ENCODE measurements at regions not wholly inside any gene's neighbourhood (a gene's known extent, or its start where the extent isn't known, plus 50 kb on each side); places are given as distances from the start of the nearest gene placed in this dataset.

DNA sequence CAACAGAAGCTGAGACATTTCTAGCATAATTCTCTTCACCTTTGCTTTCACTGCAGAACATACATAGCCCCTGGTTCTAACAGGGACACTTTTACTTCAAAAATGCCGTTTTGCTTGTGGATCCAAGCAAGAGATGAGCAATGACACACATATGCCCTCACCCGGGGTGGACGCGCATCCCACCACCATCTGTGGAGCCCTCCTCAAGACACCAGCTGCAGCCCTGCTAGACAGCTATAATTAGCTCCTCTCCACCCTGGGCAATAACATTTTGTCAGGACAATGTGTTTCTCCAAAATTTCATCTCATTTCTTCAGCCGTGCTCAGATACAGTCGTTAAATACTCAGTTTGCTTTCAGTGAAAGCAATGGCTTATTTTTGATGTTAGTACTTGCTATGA, 368.7 kb upstream of the RAB6C start:
- Histone ChIP-seq H3K9me3 (ENCODE audit: control insufficient read depth, insufficient read depth, low read length) (no peaks in the 10 kb centered on the region), H3K79me2 (ENCODE audit: control insufficient read depth, low read length) (no peaks in the 10 kb centered on the region), H3K27me3 (ENCODE audit: control insufficient read depth, low read length) (no peaks in the 10 kb centered on the region), H3K4me3 (ENCODE audit: low read length) (no peak overlapping the region), H3K4me1 (ENCODE audit: control insufficient read depth, low read length) (no peaks in the 10 kb centered on the region), H4K20me1 (ENCODE audit: control insufficient read depth, insufficient read depth, low read depth, low read length) (no peaks in the 10 kb centered on the region), H3F3A (ENCODE audit: control insufficient read depth, insufficient read depth) (no peaks in the 10 kb centered on the region), H3K27ac (ENCODE audit: low read depth, low read length) (no peak overlapping the region), H3K4me2 (ENCODE audit: low read length) (no peak overlapping the region), H3K9me2 (replicated peaks; ENCODE audit: control insufficient read depth, low read length) (no peaks in the 10 kb centered on the region), H3K36me3 (ENCODE audit: control insufficient read depth, low read length) (no peaks in the 10 kb centered on the region)
- no peak for TF ChIP-seq EZH2phosphoT487 (IDR thresholded peaks at IDR 0.05; ENCODE audit: borderline replicate concordance, low read length)
- TF ChIP-seq, protein P1, sequence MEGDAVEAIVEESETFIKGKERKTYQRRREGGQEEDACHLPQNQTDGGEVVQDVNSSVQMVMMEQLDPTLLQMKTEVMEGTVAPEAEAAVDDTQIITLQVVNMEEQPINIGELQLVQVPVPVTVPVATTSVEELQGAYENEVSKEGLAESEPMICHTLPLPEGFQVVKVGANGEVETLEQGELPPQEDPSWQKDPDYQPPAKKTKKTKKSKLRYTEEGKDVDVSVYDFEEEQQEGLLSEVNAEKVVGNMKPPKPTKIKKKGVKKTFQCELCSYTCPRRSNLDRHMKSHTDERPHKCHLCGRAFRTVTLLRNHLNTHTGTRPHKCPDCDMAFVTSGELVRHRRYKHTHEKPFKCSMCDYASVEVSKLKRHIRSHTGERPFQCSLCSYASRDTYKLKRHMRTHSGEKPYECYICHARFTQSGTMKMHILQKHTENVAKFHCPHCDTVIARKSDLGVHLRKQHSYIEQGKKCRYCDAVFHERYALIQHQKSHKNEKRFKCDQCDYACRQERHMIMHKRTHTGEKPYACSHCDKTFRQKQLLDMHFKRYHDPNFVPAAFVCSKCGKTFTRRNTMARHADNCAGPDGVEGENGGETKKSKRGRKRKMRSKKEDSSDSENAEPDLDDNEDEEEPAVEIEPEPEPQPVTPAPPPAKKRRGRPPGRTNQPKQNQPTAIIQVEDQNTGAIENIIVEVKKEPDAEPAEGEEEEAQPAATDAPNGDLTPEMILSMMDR (IDR thresholded peaks at IDR 0.05; ENCODE audit: low read depth, low read length, poor library complexity, severe bottlenecking), result no peak

GRCh38 chr2:129611471-129611870, 368.0 kb upstream of the RAB6C start:
- H3K36me3 ChIP-seq (ENCODE audit: control insufficient read depth, low read length), result no peaks in the 10 kb centered on the region
- H3K9me3 ChIP-seq (ENCODE audit: control insufficient read depth, insufficient read depth, low read length), result no peaks in the 10 kb centered on the region

GRCh38 chr2:129619471-129619870, 360.0 kb upstream of the RAB6C start:
- Histone ChIP-seq H3K36me3 (ENCODE audit: control insufficient read depth, low read length) (no peaks in the 10 kb centered on the region), H3F3A (ENCODE audit: control insufficient read depth, insufficient read depth) (no peaks in the 10 kb centered on the region), H3K4me3 (ENCODE audit: low read length) (no peak overlapping the region), H4K20me1 (ENCODE audit: control insufficient read depth, insufficient read depth, low read depth, low read length) (no peaks in the 10 kb centered on the region), H3K79me2 (ENCODE audit: control insufficient read depth, low read length) (no peaks in the 10 kb centered on the region), H3K9me3 (ENCODE audit: control insufficient read depth, insufficient read depth, low read length) (no peaks in the 10 kb centered on the region), H3K27ac (ENCODE audit: low read depth, low read length) (no peak overlapping the region), H3K4me2 (ENCODE audit: low read length) (no peak overlapping the region), H3K4me1 (ENCODE audit: control insufficient read depth, low read length) (no peaks in the 10 kb centered on the region), H3K9me2 (replicated peaks; ENCODE audit: control insufficient read depth, low read length) (no peaks in the 10 kb centered on the region), H3K27me3 (ENCODE audit: control insufficient read depth, low read length) (no peaks in the 10 kb centered on the region)
- TF ChIP-seq, protein P1 (IDR thresholded peaks at IDR 0.05; ENCODE audit: low read depth, low read length, poor library complexity, severe bottlenecking), result no peak
- TF ChIP-seq EZH2phosphoT487 (IDR thresholded peaks at IDR 0.05; ENCODE audit: borderline replicate concordance, low read length), result no peak

More at GRCh38 chr2:129611471-129611870, 368.0 kb upstream of the RAB6C start:
- no peaks in the 10 kb centered on the region for H3F3A ChIP-seq (ENCODE audit: control insufficient read depth, insufficient read depth)
- H3K4me2 ChIP-seq (ENCODE audit: low read length), result no peak overlapping the region
- no peak for TF ChIP-seq EZH2phosphoT487 (IDR thresholded peaks at IDR 0.05; ENCODE audit: borderline replicate concordance, low read length)
- TF ChIP-seq, protein P1 (IDR thresholded peaks at IDR 0.05; ENCODE audit: low read depth, low read length, poor library complexity, severe bottlenecking), result no peak
- no peak overlapping the region for H3K27ac ChIP-seq (ENCODE audit: low read depth, low read length)
- no peaks in the 10 kb centered on the region for H3K9me2 ChIP-seq (replicated peaks; ENCODE audit: control insufficient read depth, low read length)
- H4K20me1 ChIP-seq (ENCODE audit: control insufficient read depth, insufficient read depth, low read depth, low read length), result no peaks in the 10 kb centered on the region
- no peaks in the 10 kb centered on the region for H3K4me1 ChIP-seq (ENCODE audit: control insufficient read depth, low read length)
- no peaks in the 10 kb centered on the region for H3K27me3 ChIP-seq (ENCODE audit: control insufficient read depth, low read length)
- H3K79me2 ChIP-seq (ENCODE audit: control insufficient read depth, low read length), result no peaks in the 10 kb centered on the region
- no peak overlapping the region for H3K4me3 ChIP-seq (ENCODE audit: low read length)

DNA sequence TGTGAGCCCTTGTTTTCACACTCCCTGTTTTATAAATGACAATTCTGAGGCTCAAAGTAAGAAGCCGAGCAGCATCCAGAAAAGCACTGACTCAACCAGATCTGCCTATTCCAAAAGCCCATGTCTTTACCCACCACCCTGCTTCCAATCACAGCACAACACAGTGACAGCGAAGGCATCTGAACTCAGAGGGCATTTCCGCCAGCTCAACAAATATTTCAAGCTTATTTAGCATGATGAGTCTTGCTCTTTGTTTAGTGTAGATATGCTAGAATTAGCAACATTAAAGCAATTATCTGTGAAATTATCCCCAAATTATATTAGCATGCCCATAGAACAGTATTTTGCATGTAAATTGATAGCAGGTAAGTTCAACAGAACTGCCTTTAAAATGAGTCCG, 359.1 kb upstream of the RAB6C start:
- no peaks in the 10 kb centered on the region for H3K79me2 ChIP-seq (ENCODE audit: control insufficient read depth, low read length)
- H3K27me3 ChIP-seq (ENCODE audit: control insufficient read depth, low read length), result no peaks in the 10 kb centered on the region
- H3F3A ChIP-seq (ENCODE audit: control insufficient read depth, insufficient read depth), result no peaks in the 10 kb centered on the region
- no peak overlapping the region for H3K4me3 ChIP-seq (ENCODE audit: low read length)
- no peak overlapping the region for H3K4me2 ChIP-seq (ENCODE audit: low read length)
- no peaks in the 10 kb centered on the region for H3K9me2 ChIP-seq (replicated peaks; ENCODE audit: control insufficient read depth, low read length)
- H4K20me1 ChIP-seq (ENCODE audit: control insufficient read depth, insufficient read depth, low read depth, low read length), result no peaks in the 10 kb centered on the region
- H3K4me1 ChIP-seq (ENCODE audit: control insufficient read depth, low read length), result no peaks in the 10 kb centered on the region
- no peak for TF ChIP-seq EZH2phosphoT487 (IDR thresholded peaks at IDR 0.05; ENCODE audit: borderline replicate concordance, low read length)
- TF ChIP-seq, protein P1 (IDR thresholded peaks at IDR 0.05; ENCODE audit: low read depth, low read length, poor library complexity, severe bottlenecking), result no peak
- H3K27ac ChIP-seq (ENCODE audit: low read depth, low read length), result no peak overlapping the region
- no peaks in the 10 kb centered on the region for H3K36me3 ChIP-seq (ENCODE audit: control insufficient read depth, low read length)
- H3K9me3 ChIP-seq (ENCODE audit: control insufficient read depth, insufficient read depth, low read length), result no peaks in the 10 kb centered on the region

Measured in DOHH2 (cell line).